HG02973 (cell line): ENCODE measurements at regions not wholly inside any gene's neighbourhood (a gene's known extent, or its start where the extent isn't known, plus 50 kb on each side); places are given as distances from the start of the nearest gene placed in this dataset.

Experiments
- ATAC-seq: cut with Tn5 transposase; IDR thresholded peaks from one replicate; pipeline ENCODE4 v1.9.1; 2021; ENCODE audit warnings: moderate library complexity; ENCODE audit not compliant: unreplicated experiment

DNA sequence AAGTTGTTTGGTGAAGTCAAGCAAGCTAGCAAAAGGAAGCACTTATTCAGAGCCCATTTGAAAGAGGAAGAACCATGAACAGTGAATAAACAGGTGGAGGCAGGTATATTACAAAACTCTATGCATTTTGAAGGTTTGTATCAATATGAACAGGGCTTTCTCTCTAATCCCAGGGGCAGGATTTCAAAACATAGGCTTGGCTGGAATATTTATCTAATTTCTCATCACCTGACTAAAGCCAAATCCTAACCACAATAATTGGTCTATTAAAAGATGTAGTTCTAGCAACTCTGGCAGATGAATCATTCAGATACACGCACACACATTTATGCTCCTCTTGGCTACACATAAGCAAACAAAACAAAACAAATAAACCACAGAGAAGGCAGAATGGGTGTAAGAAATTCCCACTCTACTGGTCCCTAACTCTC, 554.4 kb downstream of the INHBA start:
- no peak for ATAC-seq

DNA sequence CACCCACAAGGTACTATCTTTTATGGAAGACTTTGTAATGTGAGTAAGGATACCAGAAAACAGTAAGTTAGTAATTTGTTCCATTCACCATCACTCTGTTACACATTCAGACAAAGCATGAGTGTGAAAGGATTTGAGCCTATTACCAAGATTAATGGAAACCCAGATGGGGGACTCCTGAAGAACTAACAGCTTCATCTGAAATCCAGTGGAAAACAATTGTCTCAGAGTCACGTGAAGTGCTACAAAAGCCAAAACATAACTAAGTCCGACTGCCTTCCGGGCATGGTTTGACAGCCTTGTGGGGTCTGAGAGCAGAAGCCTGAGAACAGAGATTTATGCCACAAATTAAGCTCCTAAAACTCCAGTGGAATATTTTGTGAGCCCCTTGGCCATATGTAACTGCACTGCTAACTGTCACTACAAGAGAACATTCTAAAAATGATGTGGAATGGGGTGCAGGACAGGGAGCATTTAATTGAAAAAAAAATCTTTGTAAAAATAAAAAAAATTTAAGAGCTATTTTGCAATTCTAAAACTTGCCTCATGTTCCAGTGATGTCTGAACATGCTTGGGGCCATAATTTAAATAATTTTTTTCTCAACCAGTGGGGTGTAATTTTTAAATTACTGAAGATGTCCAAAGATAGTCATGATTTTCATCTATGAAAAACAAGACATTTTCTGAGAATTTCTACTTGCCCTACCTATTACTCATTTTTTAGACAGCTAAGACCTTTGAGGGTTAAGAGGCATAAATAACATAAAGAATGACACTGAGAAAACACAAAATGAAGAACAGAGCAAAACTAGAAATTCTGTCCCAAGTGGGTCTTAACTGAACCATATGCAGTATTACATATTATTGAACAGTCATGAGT, 555.0 kb downstream of the INHBA start:
- no peak for ATAC-seq

DNA sequence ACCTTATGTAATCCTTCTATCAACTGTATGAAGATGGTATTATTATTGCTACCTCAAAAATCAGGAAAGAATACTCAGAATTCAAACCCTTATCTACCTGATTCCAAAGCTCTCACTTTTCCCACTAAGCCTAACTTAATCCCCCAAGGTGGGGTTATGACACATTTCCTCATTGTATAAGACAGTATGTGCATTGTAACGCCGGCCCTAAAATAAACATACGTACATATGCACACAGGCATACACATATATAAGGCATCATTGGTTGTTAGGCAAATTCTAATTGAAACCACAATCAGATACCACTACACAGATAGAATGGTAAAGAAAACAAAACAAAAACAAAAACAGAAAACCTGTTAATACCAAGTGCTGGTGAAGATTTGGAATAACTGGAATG, 556.5 kb downstream of the INHBA start:
- ATAC-seq: no peak

DNA sequence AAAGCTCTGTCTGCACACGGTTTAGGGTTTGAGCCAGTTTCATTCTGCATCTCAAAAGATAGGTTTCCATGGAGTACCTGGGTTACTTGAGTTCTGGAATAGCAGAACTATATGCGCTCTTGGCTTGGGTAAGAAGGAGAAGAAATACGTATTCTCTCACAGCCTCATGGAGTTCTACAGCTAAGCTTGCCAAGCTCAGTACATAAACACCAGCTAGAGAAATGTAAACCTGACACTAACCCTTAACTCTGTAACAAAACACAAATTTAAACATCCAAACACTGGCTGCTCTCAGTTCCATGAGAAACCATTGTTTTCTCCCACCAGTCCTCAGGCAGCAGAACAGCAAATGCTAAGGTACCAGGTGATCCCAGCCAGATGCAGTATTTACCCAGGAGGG, 557.2 kb downstream of the INHBA start:
- ATAC-seq: no peak

DNA sequence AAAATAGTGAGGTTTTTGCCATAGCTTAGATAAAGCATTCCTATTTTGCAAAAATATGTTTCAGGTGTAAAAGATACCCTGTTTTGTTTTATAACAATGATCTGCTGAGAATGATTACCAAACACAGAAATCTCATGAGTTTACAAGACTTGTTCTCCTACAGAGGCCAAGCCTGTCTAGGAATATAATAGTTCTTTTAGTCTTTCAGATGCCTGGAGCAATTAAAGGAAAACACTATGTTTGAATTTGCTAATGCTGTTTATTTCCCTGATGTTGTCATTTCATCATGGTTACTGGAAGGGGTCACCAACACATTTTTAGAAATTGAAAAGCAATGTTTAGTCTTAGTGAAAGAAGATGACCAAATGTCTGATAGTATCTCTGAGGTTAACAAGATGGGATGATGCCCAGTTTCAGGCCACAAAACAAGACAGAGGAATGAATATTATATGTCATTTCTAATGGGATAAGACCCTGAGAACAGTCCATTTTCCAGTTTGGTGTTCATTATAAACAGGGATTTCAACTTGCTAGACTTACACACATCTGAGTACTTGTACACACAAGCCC, 559.9 kb downstream of the INHBA start:
- no peak for ATAC-seq

DNA sequence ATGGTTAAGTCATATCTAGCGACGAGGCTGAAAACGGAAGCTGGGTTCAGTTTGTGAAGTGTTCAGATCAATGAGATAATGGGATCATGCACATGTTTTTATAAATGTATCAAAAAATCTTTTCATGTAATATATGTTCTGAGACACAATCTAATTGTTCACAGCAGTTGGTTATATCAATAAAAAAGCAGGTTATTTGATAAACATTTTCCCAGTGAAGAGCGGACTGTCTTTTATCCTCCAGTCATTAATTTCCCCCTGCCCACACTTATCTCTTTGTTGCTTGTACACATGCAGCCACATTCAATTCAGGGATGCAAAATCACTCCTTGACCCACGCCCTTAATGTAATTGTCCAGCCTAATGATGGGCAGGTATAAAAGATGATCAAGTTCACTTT, 563.1 kb downstream of the INHBA start:
- no peak for ATAC-seq

DNA sequence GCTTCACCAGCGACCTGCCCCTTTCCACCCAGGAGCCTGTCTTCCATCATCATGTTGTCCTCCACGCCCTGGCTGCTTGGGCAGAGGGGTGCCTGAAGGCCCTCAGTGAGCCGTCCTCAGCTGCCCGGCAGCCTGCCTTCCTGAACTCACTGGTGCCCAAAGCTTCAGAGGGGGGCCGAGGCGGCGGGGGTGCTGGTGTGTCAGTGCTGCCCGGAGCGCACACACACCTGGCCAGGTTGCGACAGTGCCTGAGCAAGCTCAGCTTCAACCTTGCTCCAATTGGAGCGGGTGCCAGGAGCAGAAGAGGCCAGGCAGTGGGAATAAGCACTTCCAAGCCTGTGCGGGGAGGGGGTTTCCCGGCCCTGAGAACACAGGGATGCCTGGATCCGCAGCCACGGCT, 566.3 kb downstream of the INHBA start:
- ATAC-seq: no peak

DNA sequence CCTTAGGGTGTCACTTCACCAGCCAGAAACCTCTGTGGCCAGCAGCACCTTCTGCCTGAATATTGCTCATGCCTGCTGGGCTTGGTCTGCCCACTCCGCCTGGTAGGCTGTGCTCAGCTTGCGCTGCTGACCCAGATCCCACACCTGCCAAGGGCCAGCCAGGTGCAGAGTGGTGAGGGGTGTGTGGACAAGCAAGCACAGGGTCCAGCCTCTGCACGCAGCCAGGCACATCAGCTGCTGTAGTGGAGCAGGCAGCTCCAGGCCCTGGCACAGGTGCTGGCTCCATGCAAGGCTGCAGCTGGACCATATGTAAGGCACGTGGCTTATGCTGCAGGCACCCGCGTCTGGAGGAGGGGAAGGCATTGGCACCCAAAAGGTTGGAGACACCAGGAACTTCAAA, 567.4 kb downstream of the INHBA start:
- no peak for ATAC-seq

DNA sequence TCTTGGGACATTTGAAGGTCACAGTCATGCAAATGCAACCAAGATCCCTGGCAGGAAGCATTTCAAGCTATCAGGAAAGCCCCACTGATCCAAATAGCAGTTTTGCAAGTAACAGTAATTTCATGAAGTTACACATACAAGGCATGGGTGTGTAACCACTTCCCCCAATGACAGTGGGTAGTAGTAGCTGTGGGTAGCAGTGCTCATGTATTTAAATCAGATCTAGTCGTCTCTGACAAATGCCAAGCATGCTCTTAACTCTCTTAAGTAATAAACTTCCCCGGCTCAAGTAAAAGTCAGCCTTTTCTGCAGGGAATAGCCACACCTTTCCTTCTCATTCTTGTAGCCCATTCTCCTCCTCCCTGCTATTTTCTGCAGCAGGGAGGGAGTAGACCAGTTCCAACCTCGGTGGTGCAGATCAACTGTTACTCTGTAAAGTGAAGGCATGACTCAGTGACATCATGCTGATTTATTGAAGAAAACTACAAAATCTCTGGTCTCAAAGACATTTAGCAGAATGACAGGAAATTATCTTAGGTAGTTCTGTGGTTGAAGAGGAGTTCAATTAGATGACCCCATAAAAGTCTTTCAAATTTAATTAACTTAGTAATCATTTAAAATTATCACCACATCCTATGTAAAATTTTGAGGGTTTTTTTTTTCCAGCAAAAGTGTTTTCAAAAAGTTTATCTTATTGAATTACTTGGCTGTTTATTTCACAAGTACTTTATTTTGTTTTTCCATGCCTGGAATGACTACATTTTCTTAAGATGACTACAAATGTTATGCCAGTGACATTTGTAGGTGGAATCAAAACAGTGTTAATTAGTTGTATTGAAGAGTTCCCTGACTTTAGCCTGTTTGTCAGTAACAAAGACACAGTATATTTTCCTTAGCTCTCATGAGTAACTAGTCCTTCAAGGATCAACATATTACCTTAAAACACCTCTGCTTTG, 568.3 kb downstream of the INHBA start:
- ATAC-seq: peak; percentile 96

DNA sequence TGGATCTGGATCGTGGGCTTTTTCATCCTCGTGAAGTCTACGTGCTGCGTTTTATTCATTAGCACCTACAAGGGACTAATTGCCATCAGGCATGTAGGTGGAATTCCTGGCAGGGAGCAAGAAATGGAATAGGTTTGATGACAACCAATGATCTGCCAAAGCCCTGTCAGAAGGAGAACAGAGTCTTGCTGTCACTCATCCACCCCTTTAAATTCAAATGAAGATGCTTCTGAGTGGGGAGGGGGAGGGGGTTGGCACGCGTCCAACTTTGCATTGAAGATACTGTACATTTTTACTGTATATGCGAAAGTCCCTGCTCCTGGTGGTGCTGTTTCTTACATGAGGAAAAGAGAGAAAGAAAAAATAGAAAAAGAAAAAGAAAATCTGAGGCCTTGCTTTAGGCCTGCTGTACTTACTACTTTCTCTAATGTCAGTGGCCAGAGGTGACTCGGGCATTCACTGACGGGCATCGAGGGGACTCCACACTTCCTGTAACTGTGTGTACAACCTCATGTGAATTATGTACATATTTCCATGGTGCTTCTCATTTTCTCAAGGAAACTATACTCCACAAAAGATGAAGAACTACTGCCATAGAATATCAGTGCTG, 569.1 kb downstream of the INHBA start:
- peak; percentile 36 for ATAC-seq

DNA sequence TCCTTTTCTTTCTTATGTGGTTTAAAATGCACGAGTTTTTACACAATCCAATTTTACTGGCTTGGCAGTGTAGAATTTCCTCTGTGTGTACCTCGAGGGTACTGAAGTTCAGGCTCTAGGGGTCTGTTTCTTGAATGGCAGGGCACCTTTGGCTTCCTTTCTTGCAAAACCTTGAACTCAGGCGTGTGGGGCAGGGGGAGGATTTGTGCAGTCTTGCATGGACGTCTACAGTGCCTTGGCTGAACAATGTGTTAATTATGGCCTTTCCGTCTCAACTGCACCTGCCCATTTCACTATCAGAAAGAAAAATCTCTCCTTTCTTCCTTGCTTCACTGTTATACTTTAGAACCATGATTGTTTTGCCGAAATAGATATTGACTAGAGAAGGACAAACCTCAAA, 570.9 kb downstream of the INHBA start:
- ATAC-seq: no peak

DNA sequence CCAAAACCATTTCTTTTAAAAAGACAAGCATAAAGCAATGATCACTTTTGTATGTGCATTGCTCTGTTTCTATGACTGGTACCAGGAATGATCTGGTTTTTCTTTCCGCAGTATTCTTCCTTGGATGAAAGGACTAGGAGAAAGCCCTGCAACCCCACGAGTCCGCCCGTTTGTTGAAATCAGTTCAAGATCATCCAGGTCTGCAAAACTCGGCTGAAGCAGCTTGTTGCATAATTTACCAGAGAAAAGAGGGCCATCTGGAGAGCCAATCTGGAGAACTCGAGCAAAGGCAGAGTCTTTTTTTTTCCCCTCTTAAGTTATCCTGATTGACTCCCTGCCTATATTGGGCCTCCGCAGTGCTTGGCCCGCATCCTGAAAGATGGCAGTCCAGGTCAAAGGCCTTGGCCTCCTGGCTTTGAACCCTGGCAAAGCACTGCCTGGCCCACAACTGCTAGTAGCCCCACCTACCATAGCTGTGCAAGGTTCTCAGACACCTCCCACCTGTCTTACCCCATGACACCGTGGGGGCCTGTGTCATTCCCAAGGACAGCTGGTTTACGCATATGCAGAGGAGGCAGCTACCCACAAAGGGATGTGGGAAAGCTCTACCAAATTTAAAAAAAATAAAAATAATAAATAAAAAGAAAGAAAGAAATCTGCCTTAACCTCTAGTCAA, 572.2 kb downstream of the INHBA start:
- no peak for ATAC-seq

DNA sequence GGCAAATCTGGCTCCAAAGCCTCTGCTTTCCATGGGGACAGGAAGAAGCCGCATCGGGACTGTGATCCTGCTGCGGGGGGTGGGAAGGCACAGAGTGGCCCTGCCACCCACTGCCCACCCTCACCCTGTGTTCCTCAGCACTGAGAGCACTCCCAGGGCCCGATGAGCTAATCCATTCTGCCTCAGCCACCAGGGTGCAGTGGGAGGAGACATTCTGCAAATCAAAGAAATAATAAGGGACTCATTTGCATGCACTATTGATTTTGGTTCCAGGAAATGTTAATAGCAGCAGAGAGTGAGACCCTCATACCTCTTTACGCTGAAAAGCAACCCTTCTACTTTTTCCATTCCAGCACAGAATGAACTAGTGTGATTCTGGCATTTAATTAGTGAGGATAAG, 572.8 kb downstream of the INHBA start:
- no peak for ATAC-seq

DNA sequence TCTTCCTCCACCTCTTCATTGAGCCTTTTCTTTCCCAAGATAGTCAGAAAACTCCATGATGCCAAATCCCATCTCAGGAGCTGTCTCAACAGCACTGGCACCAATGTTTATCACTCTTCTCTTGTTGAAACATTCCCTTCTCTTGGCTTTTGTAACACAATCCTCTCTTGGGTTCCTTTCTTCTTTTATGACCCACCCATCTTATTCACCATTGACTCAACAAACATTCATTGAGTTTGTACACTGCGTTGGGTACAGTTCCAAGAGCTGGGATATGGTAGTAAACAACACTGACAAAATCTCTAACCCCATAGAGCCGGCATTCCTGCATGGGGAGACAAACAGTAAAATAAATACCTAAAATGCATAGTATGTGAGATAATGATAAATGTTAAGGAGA, 577.5 kb downstream of the INHBA start:
- ATAC-seq: no peak

DNA sequence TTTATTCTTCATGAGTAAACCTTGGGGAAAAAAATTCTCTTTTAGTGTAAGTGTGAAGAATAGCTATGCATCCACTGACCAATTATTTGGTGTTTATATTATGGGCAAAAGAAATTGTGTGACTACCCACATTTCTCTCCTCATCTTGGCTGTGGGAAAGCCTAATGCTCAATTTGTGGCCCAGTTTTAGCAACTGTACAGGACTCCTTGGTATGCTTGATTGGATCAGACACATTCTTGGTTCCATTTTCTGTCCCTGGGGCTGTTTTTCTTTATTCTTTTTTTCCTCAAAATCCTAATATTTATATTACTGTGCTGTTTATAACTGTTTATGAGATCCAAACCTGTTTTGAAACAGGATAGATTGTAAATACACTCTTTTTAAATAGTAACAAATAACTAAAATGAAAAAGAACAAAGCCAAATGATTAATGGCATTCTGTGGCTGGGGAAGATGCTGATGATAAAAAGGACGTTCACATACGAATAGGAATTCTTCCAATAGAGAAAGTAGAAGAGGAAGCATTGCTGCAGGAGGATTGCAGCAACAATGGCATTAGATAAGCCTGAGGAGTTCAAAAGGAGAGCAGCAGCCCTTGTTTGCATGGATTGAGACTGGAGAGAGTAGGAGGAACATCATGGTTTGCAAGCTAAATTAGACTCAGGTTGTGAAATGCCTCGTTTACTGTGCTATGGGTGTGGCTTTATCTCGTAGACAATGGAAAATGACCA, 580.5 kb downstream of the INHBA start:
- no peak for ATAC-seq

DNA sequence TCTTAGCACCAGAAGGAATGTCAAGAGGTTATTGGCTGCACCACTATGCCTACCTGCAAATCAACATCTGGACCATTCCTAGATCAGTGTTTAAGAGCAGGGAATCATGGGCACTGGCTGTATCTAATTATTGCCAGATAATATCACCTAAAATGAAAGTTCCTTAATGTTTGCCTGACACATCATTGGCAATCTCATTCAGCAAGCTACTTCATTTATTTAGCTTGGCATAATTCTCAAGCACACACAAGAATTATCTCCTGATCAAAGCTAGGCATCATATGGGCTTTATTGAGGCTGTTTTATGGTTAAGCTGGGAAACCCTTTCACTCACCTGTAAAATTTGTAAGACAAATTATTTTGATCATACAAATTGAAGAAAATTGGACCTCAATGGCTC, 581.7 kb downstream of the INHBA start:
- ATAC-seq: no peak

DNA sequence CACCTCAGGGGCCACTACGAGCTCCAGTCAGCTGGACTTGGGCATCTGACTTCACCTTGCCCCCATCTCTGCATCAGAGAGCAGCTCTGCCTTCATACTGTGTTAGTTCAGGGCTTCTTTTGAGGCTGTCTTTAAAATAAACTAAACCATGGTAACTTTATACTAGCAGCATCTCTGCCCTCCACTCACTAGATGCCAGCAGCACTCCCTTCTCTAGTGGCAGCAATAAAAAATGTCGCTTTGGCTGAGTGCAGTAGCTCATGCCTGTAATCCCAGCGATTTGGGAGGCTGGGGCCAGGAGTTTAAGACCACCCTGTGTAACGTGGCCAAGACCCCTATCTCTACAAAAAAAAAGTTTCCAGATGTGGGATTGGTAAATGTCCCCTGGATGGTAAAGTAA, 584.4 kb downstream of the INHBA start:
- no peak for ATAC-seq

DNA sequence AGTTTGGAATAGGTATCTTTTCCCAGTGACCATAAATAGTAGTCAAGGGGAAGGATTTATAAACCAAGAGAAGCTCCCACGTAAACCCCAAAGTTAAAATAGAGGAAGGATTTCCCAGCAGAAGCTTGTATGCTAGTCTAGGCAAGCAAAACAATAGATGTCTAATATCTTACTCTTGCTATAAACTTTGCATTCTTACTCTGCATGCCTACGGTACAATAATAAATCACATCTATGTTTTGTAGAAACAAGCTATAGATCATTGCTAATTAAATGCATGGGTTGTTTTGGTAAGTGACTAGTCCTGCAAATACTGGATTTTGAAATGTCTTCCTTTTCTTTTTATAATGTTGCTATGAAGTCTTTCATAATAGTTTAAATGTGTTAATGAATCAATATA, 585.5 kb downstream of the INHBA start:
- no peak for ATAC-seq

DNA sequence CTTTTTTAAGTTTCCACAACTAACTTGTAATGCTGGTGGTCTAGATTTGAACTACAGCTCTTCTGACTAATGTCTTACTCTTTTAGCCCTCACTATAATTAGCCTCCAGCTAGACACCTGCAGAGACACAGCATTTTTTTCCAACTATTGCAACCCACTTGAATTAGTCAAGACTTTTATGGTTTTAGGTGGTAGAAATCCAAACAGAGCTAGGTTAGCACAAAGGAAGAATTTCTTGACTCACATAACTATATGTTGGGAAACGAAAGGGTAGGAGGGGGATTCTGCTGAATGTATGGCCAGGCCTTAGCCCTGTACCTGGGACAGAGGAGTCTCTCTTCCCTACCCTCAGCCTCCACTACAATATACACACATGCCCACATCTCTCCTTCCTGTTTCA, 586.1 kb downstream of the INHBA start:
- no peak for ATAC-seq

DNA sequence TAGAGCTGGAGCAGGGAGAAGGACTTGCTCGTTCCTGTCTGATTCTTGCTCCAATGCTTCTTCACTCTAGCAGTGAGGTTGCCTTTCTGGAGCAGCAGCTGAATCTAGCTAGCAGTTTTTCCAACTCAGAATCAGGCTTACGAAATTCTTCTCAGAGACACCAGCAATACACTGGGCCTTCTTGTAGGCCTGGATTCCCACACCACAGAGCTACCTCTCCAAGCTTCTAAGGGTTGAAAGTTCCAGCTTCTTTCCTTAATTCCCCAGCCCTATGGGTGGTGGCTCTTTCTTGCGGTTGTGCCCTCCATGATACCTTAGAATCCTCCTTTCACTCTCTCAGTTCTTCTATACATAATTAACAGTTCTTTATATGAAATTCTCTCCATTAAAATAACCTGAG, 586.6 kb downstream of the INHBA start:
- ATAC-seq: no peak
